HCT116 (cell line): ENCODE measurements at regions not wholly inside any gene's neighbourhood (a gene's known extent, or its start where the extent isn't known, plus 50 kb on each side); places are given as distances from the start of the nearest gene placed in this dataset.

ENCODE experiments used
- ATAC-seq: fragments of 200-7000 bp; cut with Tn5 transposase; 2 replicates; pipeline ENCODE4 v1.9.1; 2020; ENCODE audit warnings: mild to moderate bottlenecking, moderate library complexity
- BruUV-seq: library from RNA; stranded (reverse); fragments of 400-500 nt; replicated peaks from 2 replicates; lab custom pipeline; 2021; lab: Mats Ljungman, UMichigan
- CTCF ChIA-PET: fragments of 300-600 bp; sonication (Branson Sonifier 250); formaldehyde crosslinking; loops from one replicate; lab custom pipeline; 2021; ENCODE audit warnings: antibody characterized with exemption; lab: Charles Lee
- POLR2A ChIA-PET: fragments of 300-600, 350-600 bp; sonication (Branson Sonifier 250); formaldehyde crosslinking; loops from one replicate; lab custom pipeline; 2021; ENCODE audit warnings: antibody characterized with exemption; lab: Charles Lee
- RAD21 ChIA-PET, 2 experiments: fragments of 300-600 bp; sonication (Branson Sonifier 250); formaldehyde crosslinking; loops; one replicate each; lab custom pipeline; 2023; ENCODE audit warnings: low total read pairs in 2 of 2; ENCODE audit not compliant: uncharacterized antibody in 2 of 2, unreplicated experiment in 2 of 2, low non-redundant PET in 1 of 2; lab: Charles Lee
- DNase-seq: peaks from one replicate; pipeline ENCODE4 v3.0.0-alpha.2; 2010; ENCODE audit warnings: low read depth, low spot score
- H2AFZ ChIP-seq: fragments of 200-600 bp; shearing (Covaris generic), sonication (generic); 2 replicates; pipeline ENCODE4 v1.6.1; 2017; ENCODE audit warnings: low read depth, mixed run types, mixed read lengths, antibody characterized with exemption, low read length; ENCODE audit not compliant: poor library complexity, severe bottlenecking
- H3K27ac ChIP-seq: 2 replicates; pipeline ENCODE4 v1.5.1; 2012; ENCODE audit warnings: low read depth, low read length
- H3K27me3 ChIP-seq: fragments of 200-600 bp; sonication (generic); 2 replicates; pipeline ENCODE4 v1.6.1; 2016; ENCODE audit warnings: mixed run types, low read length, mixed read lengths; ENCODE audit not compliant: insufficient read depth
- H3K36me3 ChIP-seq, 2 experiments: fragments of 200-500 bp in 1 of 2; fragments of 200-600 bp in 1 of 2; sonication (Bioruptor generic) in 1 of 2; sonication (generic) in 1 of 2; 2 replicates each; pipeline versions ENCODE4 v1.5.1 to v1.6.1; 2014 to 2016; ENCODE audit warnings: low read length in 2 of 2, inconsistent platforms in 1 of 2, mixed read lengths in 1 of 2, mixed run types in 1 of 2; ENCODE audit not compliant: insufficient read depth in 2 of 2, control insufficient read depth in 1 of 2
- H3K4me1 ChIP-seq, 2 experiments: fragments of 200-600 bp in 1 of 2; sonication (generic) in 1 of 2; 2 replicates each; pipeline versions ENCODE4 v1.5.1 to v1.6.1; 2012 to 2017; ENCODE audit warnings: low read length in 2 of 2, inconsistent platforms in 1 of 2, mild to moderate bottlenecking in 1 of 2, mixed read lengths in 1 of 2, mixed run types in 1 of 2, moderate library complexity in 1 of 2; ENCODE audit not compliant: insufficient read depth in 2 of 2, control insufficient read depth in 1 of 2
- H3K4me2 ChIP-seq: fragments of 200-600 bp; sonication (generic); 2 replicates; pipeline ENCODE4 v1.6.1; 2017; ENCODE audit warnings: mixed run types, low read length, mixed read lengths
- H3K4me3 ChIP-seq, 2 experiments: fragments of 200-600 bp in 1 of 2; sonication (generic) in 1 of 2; replicated peaks in 1 of 2; 2 replicates each; pipeline ENCODE4 v1.5.1; 2011 to 2016; ENCODE audit warnings: low read length in 2 of 2, control low read depth in 1 of 2, low read depth in 1 of 2, mild to moderate bottlenecking in 1 of 2, mixed read lengths in 1 of 2, mixed run types in 1 of 2
- H3K79me2 ChIP-seq: fragments of 200-600 bp; sonication (generic); 2 replicates; pipeline ENCODE4 v1.6.1; 2017; ENCODE audit warnings: mild to moderate bottlenecking, mixed run types, low read length, moderate library complexity, mixed read lengths; ENCODE audit not compliant: insufficient read depth
- H3K9ac ChIP-seq: fragments of 200-600 bp; sonication (generic); 2 replicates; pipeline ENCODE4 v1.6.1; 2016; ENCODE audit warnings: low read length, mixed read lengths
- H3K9me2 ChIP-seq: fragments of 200-600 bp; sonication (generic), shearing (Covaris generic); 2 replicates; pipeline ENCODE4 v1.6.1; 2017; ENCODE audit warnings: mixed run types, mild to moderate bottlenecking, moderate library complexity; ENCODE audit not compliant: insufficient read depth
- H3K9me3 ChIP-seq, 2 experiments: fragments of 200-500 bp in 1 of 2; fragments of 200-600 bp in 1 of 2; sonication (Bioruptor generic) in 1 of 2; sonication (generic) in 1 of 2; 2 replicates each; pipeline ENCODE4 v1.6.1; 2014 to 2017; ENCODE audit warnings: low read length in 2 of 2, mixed read lengths in 2 of 2, inconsistent platforms in 1 of 2, low read depth in 1 of 2, mild to moderate bottlenecking in 1 of 2, mixed run types in 1 of 2, moderate library complexity in 1 of 2; ENCODE audit not compliant: control insufficient read depth in 1 of 2, insufficient read depth in 1 of 2
- H4K20me1 ChIP-seq: fragments of 200-600 bp; sonication (generic), shearing (Covaris generic); 2 replicates; pipeline ENCODE4 v1.6.1; 2017; ENCODE audit warnings: mixed run types, mild to moderate bottlenecking, moderate library complexity; ENCODE audit not compliant: insufficient read depth
- CBX3 ChIP-seq: IDR thresholded peaks from 2 replicates; pipeline ENCODE4 v1.6.1; 2012; ENCODE audit warnings: low read depth
- CTCF ChIP-seq, 3 experiments: fragments of 200-600 bp in 1 of 3; sonication (generic) in 1 of 3; IDR thresholded peaks in 2 of 3; conservative IDR thresholded peaks in 1 of 3; 2 replicates each; pipeline ENCODE4 v1.5.1; 2012 to 2017; ENCODE audit warnings: low read depth in 2 of 3, low read length in 2 of 3, antibody characterized with exemption in 1 of 3, borderline replicate concordance in 1 of 3, control low read depth in 1 of 3, mild to moderate bottlenecking in 1 of 3, mixed read lengths in 1 of 3, mixed run types in 1 of 3, moderate library complexity in 1 of 3; ENCODE audit not compliant: insufficient read depth in 1 of 3
- EGR1 ChIP-seq: IDR thresholded peaks from 2 replicates; pipeline ENCODE4 v1.6.1; 2012; ENCODE audit warnings: low read depth
- EZH2 ChIP-seq: fragments of 200-600 bp; sonication (generic); IDR thresholded peaks from 2 replicates; pipeline ENCODE4 v1.6.1; 2017; ENCODE audit warnings: antibody characterized with exemption, mixed run types
- EZH2phosphoT487 ChIP-seq: fragments of 200-600 bp; IDR thresholded peaks from 2 replicates; pipeline ENCODE4 v1.6.1; 2018; ENCODE audit warnings: antibody characterized with exemption, borderline replicate concordance
- RAD21 ChIP-seq: IDR thresholded peaks from 2 replicates; pipeline ENCODE4 v1.6.1; 2012; ENCODE audit warnings: low read depth, mild to moderate bottlenecking
- SP1 ChIP-seq: IDR thresholded peaks from 2 replicates; pipeline ENCODE4 v1.6.1; 2012; ENCODE audit warnings: low read depth
- TCF7L2 ChIP-seq: IDR thresholded peaks from 2 replicates; pipeline ENCODE4 v1.7.0; 2011; ENCODE audit warnings: borderline replicate concordance, inconsistent platforms; ENCODE audit not compliant: insufficient read depth, insufficient read length; ENCODE audit errors: extremely low read depth
- YY1 ChIP-seq: IDR thresholded peaks from 2 replicates; pipeline ENCODE4 v1.6.1; 2011; ENCODE audit warnings: low read length, low read depth, moderate library complexity, mild to moderate bottlenecking; ENCODE audit not compliant: insufficient replicate concordance; ENCODE audit errors: extremely low read depth
- intact Hi-C: fragments of 100-400 bp; cut with micrococcal nuclease; formaldehyde crosslinking; loops from 2 replicates; pipeline ENCODE4 v1.10.0; 2022
- TF ChIP-seq, protein P1 (sequence below): IDR thresholded peaks from 2 replicates; pipeline ENCODE4 v1.6.1; 2011; ENCODE audit warnings: mild to moderate bottlenecking, low read length, moderate library complexity; ENCODE audit not compliant: insufficient replicate concordance; ENCODE audit errors: extremely low read depth
- TF ChIP-seq, protein P2 (sequence below): IDR thresholded peaks from 2 replicates; pipeline ENCODE4 v1.6.1; 2012; ENCODE audit warnings: low read depth

DNA sequence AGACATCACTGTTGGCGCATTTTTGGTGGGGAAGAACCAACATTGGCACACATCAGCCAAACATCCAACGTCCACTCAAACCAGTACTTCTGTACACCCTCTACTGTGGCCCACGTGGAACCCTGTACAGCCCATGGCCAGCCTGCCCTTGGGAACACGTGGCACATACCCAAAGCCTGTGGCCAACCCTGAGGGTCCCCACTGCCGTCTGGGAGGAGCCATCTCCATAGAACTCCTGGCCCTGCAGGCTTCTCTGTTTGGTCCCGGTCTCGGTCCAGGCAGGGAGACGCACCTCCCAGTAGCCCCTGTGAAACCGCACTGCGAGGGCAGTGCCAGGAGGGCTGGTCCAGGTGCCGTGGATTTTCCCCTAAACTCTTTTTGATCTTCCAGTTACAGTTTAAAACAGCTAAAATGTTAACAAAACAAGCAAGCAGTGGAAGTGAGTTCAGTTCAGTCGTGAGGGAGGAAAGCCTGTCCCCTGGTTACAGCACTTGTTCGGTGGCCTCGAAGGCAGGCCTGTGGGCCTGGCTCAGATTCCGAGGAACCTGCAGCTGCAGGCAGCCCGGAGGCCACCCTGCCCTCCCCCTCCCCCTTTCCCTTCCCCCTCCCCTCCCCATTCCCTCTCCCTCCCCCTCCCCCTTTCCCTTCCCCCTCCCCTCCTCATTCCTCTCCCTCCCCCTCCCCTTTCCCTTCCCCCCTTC lies 233.7 kb downstream of the DLL1 start:
- no peaks in the 10 kb centered on the region for H3K9me3 ChIP-seq
- H3K4me1 ChIP-seq, result no peaks in the 10 kb centered on the region
- no TSS peak for BruUV-seq
- no peak overlapping the region for H3K4me2 ChIP-seq
- DNase-seq, result no peak
- H3K27ac ChIP-seq, result no peak overlapping the region
- no peaks in the 10 kb centered on the region for H3K27me3 ChIP-seq
- no peak for ATAC-seq
- no peaks in the 10 kb centered on the region for H4K20me1 ChIP-seq
- H3K36me3 ChIP-seq, result no peaks in the 10 kb centered on the region
- RAD21 ChIA-PET, result no interaction called here
- H3K9me2 ChIP-seq, result no peaks in the 10 kb centered on the region
- CTCF ChIA-PET, result no interaction called here
- TF ChIP-seq YY1 (no peak), CBX3 (no peak), SP1 (no peak), EZH2phosphoT487 (no peak), TCF7L2 (no peak)
- no peak overlapping the region for H3K9ac ChIP-seq
- no peak overlapping the region for H3K4me3 ChIP-seq
- POLR2A ChIA-PET, result no interaction called here
- intact Hi-C loops, result no loop called here
- no peaks in the 10 kb centered on the region for H3K79me2 ChIP-seq
- no peak overlapping the region for H2AFZ ChIP-seq

DNA sequence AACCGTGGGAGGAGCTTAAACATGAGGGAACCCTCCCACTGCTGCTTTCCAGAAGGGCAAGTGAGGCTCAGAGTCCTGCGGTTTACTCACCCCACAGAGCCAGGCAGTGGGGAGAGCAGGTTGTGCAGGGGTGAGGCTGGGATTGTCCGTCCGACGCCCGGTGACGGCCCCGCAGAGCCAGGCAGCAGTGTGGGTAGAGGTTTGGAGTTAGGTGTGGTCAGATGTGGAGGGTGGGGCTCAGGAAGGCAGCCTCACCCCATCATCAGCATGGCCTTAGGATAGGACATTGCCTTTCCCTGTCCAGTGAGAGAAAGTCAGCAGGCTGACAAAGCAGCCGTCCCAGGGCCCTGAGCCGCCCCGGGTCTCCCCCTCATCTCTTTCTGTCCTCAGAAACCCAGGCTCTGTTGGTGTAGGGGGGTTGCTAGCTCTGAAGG lies 234.6 kb downstream of the DLL1 start:
- no peak for DNase-seq
- Histone ChIP-seq H3K9ac (no peak overlapping the region), H3K9me3 (no peaks in the 10 kb centered on the region), H4K20me1 (no peaks in the 10 kb centered on the region), H2AFZ (no peak overlapping the region), H3K36me3 (no peaks in the 10 kb centered on the region), H3K79me2 (no peaks in the 10 kb centered on the region), H3K4me2 (no peak overlapping the region), H3K4me3 (no peak overlapping the region), H3K9me2 (no peaks in the 10 kb centered on the region), H3K4me1 (no peaks in the 10 kb centered on the region), H3K27ac (no peak overlapping the region), H3K27me3 (no peaks in the 10 kb centered on the region)
- no peak for ATAC-seq
- intact Hi-C loops, result no loop called here
- ChIA-PET POLR2A (no interaction called here), CTCF (no interaction called here), RAD21 (no interaction called here)
- BruUV-seq, result no TSS peak
- TF ChIP-seq, protein P1, sequence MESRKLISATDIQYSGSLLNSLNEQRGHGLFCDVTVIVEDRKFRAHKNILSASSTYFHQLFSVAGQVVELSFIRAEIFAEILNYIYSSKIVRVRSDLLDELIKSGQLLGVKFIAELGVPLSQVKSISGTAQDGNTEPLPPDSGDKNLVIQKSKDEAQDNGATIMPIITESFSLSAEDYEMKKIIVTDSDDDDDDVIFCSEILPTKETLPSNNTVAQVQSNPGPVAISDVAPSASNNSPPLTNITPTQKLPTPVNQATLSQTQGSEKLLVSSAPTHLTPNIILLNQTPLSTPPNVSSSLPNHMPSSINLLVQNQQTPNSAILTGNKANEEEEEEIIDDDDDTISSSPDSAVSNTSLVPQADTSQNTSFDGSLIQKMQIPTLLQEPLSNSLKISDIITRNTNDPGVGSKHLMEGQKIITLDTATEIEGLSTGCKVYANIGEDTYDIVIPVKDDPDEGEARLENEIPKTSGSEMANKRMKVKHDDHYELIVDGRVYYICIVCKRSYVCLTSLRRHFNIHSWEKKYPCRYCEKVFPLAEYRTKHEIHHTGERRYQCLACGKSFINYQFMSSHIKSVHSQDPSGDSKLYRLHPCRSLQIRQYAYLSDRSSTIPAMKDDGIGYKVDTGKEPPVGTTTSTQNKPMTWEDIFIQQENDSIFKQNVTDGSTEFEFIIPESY, result no peak
- TF ChIP-seq CBX3, result no peak
- TF ChIP-seq CTCF (IDR thresholded peaks at IDR 0.05 in 2 of 3, conservative IDR thresholded peaks at IDR 0.05 in 1 of 3; ENCODE audit: borderline replicate concordance in 1 of 3, insufficient read depth in 1 of 3, low read depth in 2 of 3, low read length in 2 of 3), result no peak
- TF ChIP-seq, protein P2, sequence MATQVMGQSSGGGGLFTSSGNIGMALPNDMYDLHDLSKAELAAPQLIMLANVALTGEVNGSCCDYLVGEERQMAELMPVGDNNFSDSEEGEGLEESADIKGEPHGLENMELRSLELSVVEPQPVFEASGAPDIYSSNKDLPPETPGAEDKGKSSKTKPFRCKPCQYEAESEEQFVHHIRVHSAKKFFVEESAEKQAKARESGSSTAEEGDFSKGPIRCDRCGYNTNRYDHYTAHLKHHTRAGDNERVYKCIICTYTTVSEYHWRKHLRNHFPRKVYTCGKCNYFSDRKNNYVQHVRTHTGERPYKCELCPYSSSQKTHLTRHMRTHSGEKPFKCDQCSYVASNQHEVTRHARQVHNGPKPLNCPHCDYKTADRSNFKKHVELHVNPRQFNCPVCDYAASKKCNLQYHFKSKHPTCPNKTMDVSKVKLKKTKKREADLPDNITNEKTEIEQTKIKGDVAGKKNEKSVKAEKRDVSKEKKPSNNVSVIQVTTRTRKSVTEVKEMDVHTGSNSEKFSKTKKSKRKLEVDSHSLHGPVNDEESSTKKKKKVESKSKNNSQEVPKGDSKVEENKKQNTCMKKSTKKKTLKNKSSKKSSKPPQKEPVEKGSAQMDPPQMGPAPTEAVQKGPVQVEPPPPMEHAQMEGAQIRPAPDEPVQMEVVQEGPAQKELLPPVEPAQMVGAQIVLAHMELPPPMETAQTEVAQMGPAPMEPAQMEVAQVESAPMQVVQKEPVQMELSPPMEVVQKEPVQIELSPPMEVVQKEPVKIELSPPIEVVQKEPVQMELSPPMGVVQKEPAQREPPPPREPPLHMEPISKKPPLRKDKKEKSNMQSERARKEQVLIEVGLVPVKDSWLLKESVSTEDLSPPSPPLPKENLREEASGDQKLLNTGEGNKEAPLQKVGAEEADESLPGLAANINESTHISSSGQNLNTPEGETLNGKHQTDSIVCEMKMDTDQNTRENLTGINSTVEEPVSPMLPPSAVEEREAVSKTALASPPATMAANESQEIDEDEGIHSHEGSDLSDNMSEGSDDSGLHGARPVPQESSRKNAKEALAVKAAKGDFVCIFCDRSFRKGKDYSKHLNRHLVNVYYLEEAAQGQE, result no peak
- no peak for TF ChIP-seq RAD21
- TF ChIP-seq EZH2, result no peak
- TF ChIP-seq YY1, result no peak
- TF ChIP-seq EGR1, result no peak
